GM10266 (cell line): ENCODE measurements at regions not wholly inside any gene's neighbourhood (a gene's known extent, or its start where the extent isn't known, plus 50 kb on each side); places are given as distances from the start of the nearest gene placed in this dataset.

Experiments
- DNase-seq: peaks from one replicate; pipeline ENCODE4 v3.0.0; 2012; ENCODE audit errors: extremely low spot score
- TF ChIP-seq, protein P1 (sequence below): IDR thresholded peaks from 2 replicates; pipeline ENCODE4 v1.5.1; 2012; ENCODE audit warnings: mild to moderate bottlenecking, low read depth; ENCODE audit not compliant: control insufficient read depth, insufficient read depth; ENCODE audit errors: missing control alignments

DNA sequence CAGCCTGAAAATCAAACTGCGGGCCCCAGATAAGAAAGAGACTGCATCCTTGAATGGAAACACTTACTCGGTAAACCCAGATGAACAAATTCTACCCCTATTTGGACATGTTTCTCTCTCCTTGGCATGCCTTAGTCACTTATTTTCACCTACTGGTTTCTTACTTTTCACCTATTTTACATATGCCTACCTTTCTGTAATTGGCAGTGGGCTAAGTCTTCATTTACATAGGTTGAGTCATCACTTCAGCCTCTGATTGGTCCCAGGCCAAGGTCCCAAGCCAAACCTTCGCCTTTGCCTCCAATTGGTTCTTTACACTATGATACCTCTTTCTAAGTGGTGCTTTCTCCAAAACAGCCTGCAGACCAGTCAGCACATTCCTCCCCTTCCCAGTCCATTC lies 111.3 kb downstream of the DYRK2 start:
- TF ChIP-seq, protein P1, sequence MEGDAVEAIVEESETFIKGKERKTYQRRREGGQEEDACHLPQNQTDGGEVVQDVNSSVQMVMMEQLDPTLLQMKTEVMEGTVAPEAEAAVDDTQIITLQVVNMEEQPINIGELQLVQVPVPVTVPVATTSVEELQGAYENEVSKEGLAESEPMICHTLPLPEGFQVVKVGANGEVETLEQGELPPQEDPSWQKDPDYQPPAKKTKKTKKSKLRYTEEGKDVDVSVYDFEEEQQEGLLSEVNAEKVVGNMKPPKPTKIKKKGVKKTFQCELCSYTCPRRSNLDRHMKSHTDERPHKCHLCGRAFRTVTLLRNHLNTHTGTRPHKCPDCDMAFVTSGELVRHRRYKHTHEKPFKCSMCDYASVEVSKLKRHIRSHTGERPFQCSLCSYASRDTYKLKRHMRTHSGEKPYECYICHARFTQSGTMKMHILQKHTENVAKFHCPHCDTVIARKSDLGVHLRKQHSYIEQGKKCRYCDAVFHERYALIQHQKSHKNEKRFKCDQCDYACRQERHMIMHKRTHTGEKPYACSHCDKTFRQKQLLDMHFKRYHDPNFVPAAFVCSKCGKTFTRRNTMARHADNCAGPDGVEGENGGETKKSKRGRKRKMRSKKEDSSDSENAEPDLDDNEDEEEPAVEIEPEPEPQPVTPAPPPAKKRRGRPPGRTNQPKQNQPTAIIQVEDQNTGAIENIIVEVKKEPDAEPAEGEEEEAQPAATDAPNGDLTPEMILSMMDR: no peak
- no peak for DNase-seq

DNA sequence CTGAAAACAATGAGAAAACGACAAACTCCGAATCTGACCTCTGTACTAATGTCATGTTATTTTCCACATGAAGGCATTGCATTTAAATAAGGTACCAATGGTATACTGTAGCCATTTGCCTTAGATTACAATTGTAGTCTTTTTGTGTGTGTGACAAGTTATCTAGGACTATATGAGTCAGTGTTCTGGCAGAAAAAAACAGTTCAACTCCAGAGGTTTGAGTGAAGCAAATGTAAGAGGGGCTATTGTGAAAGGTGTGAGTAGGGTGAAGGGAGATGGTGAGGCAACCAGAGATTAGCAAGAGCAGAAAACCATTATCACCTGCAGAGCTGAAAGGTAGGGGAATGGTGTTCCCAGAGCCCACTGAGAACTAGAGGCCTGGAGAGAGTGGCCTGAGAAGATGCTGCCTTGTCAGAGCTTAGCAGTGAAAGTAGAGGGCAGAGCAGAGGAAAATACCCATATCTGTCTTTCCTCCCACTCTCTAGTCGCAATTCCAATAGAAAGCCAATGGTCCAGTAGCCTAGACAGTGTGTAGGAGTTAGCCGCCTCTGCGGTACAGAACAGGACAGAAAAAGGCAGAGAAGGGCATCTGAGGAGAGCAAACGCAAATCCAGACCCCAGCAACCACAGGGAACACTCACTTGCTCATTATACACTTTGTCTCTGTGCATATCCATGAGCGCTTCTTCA lies 112.2 kb downstream of the DYRK2 start:
- TF ChIP-seq, protein P1: no peak
- no peak for DNase-seq

DNA sequence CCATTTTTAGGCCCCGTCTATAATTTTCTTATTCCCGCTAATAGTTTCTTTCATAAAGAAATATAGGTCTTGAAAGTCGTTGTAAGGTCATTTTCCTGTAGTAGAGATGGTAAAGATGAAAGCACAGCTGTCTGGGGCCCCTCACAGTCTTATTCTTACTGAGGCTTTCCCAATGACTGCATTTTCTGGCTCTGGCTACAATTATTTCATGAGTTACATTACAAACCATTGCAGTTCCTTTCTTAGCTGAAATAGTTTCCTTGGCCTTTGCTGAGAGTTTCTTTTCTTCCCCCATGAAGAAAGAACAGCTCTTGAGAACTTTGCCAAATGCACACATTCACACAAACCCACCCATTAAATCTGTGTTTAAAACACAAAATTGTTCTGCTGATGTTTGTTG lies 113.0 kb downstream of the DYRK2 start:
- TF ChIP-seq, protein P1: no peak

DNA sequence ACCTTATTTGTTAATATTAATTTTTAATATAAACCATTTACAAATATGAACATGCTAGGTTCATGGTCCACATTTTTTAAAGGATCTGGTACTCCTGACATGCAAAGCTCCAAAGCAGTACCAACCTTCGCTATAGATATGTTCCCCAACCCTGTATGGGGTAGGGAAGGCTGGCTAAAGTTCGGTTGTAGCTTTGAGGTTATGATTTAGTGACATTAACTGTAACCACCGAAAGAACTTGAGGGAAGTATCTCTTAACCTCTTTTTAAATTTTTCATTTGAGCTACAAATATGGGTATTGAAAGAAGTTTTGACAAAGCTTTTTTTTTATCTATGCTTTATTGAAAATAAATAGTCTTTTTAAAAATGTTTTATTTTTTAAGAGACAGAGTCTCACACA lies 115.5 kb downstream of the DYRK2 start:
- no peak for DNase-seq
- TF ChIP-seq, protein P1: no peak

More for the DNA sequence above, 113.0 kb downstream of the DYRK2 start:
- DNase-seq: no peak

DNA sequence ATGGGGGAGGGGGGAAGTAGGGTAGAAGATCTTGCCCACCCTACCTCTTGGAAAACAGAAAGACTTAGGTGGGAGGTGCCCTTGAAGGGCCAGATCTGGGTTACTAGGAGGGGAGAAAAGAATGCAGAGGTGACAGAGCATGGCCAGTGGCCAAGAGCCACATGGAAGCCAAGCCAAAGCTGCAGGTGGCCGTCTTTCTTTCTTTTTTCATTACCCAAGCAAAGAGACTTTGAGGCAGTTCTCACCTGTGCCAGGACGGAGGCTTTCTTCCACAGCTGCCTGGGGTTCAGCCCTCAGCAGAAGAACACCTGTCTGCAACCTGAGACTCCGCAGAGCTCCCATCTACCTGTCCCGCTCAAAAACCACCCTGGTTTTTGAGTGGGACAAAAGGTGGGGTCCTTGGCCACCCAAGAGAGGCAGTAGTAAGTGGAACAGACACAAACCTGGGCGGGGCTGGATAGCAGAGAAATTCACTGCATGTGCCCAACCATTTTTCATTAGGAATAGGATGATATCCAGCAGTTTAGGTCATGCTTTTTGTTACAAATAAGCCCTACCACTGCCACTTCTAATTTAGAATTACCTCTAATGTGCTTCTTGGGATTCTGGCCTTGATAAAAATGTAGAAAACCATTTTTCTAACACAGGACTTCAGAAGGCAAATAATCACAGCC lies 116.5 kb downstream of the DYRK2 start:
- TF ChIP-seq, protein P1: no peak
- no peak for DNase-seq

DNA sequence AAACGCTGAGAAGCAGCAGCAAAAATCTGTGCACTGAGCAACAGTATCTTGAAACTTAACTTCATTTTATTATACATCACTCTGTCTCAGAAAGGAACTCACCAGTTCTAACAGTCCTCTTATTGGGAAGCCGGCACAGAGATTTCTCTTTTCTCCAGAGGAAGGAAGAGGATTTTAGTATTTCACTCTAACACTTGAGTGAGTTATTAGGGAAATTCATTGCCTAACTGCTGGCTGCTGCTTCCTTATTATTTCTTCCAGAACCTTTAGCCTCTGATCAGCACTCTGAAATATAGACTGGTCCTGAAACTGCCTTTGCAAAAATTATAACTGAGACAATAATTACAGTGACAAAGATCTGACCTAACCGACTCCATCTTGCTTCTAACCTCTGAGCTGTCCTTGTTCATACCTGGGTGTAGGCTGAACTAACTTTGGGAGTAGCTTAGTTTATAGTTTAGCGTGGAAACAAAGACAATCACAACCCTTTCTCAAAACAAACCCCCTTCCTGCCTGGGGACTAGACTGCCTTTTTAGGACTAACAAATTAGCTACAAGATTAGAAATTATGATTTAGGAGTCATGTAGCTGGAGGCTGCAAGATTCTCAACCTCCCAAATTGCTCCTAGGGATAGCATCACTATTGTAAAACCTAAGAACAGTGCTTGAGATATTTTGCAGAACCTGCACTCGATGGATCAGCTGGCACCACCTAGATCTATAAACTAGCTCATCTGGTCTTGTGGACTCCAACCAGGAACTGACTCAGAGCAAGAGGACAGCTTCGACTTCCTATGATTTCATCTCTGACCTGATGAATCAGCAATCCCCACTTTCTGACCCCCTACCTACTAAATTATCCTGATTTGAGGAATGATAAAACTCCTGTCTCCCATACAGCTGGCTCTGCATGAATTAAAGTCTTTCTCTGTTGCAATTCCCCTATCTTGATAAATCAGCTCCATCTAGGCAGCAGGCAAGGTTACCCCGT lies 117.5 kb downstream of the DYRK2 start:
- TF ChIP-seq, protein P1: no peak
- no peak for DNase-seq
